HEK293 (cell line): ENCODE measurements at regions not wholly inside any gene's neighbourhood (a gene's known extent, or its start where the extent isn't known, plus 50 kb on each side); places are given as distances from the start of the nearest gene placed in this dataset.

Experiments used
- CTCF ChIA-PET: fragments of 350-600 bp; formaldehyde crosslinking; extraction: SDS; loops from one replicate; lab custom pipeline; 2021; ENCODE audit warnings: antibody characterized with exemption; lab: Yijun Ruan, JAX
- POLR2A ChIA-PET: fragments of 300-600 bp; formaldehyde crosslinking; extraction: SDS; loops from one replicate; lab custom pipeline; 2020; ENCODE audit warnings: antibody characterized with exemption, inconsistent platforms; lab: Yijun Ruan, JAX
- H3K27ac ChIP-seq: fragments of 200-500 bp; sonication (Bioruptor generic); 2 replicates; pipeline ENCODE4 v1.5.1; 2014; ENCODE audit warnings: low read depth, low read length, control low read depth, inconsistent platforms; ENCODE audit errors: extremely low read depth
- H3K36me3 ChIP-seq, 2 experiments: fragments of 200-500 bp in 1 of 2; sonication (Bioruptor generic) in 1 of 2; 1 replicate in 1 of 2; 2 replicates in 1 of 2; pipeline ENCODE4 v1.5.1; 2014 to 2017; ENCODE audit warnings: inconsistent platforms in 2 of 2, low read length in 2 of 2; ENCODE audit not compliant: control insufficient read depth in 2 of 2, insufficient read depth in 1 of 2
- H3K4me1 ChIP-seq: fragments of 200-500 bp; sonication (Bioruptor generic); 2 replicates; pipeline ENCODE4 v1.5.1; 2014; ENCODE audit warnings: mild to moderate bottlenecking, low read length, inconsistent platforms; ENCODE audit not compliant: control insufficient read depth, insufficient read depth
- H3K4me3 ChIP-seq: 2 replicates; pipeline ENCODE4 v1.5.1; 2011; ENCODE audit warnings: low read depth, mild to moderate bottlenecking, control low read depth, low read length, moderate library complexity
- H3K9me3 ChIP-seq: fragments of 200-500 bp; sonication (Bioruptor generic); 2 replicates; pipeline ENCODE4 v1.5.1; 2014; ENCODE audit warnings: low read depth, low read length, inconsistent platforms; ENCODE audit not compliant: control insufficient read depth, insufficient read depth
- GFI1B ChIP-seq: fragments of 450-650 bp; formaldehyde crosslinking; IDR thresholded peaks from 2 replicates; pipeline ENCODE4 v1.5.1; 2016; ENCODE audit warnings: missing biosample characterization, missing genetic modification characterization
- KLF10 ChIP-seq: fragments of 450-650 bp; IDR thresholded peaks from 2 replicates; pipeline ENCODE4 v1.5.1; 2018; ENCODE audit warnings: missing biosample characterization, mild to moderate bottlenecking, missing genetic modification characterization
- KLF16 ChIP-seq: fragments of 450-650 bp; formaldehyde crosslinking; IDR thresholded peaks from 2 replicates; pipeline ENCODE4 v1.5.1; 2017; ENCODE audit warnings: missing biosample characterization, missing genetic modification characterization
- MYNN ChIP-seq: fragments of 450-650 bp; formaldehyde crosslinking; IDR thresholded peaks from 2 replicates; pipeline ENCODE4 v1.5.1; 2016; ENCODE audit warnings: missing biosample characterization, missing genetic modification characterization, borderline replicate concordance
- RBAK ChIP-seq: fragments of 450-650 bp; formaldehyde crosslinking; IDR thresholded peaks from 2 replicates; pipeline ENCODE4 v1.5.1; 2016; ENCODE audit warnings: missing biosample characterization, missing genetic modification characterization
- REPIN1 ChIP-seq: fragments of 450-650 bp; formaldehyde crosslinking; IDR thresholded peaks from 2 replicates; pipeline ENCODE4 v1.5.1; 2017; ENCODE audit warnings: missing biosample characterization, missing genetic modification characterization, low read depth
- SCRT2 ChIP-seq: fragments of 450-650 bp; formaldehyde crosslinking; IDR thresholded peaks from 2 replicates; pipeline ENCODE4 v1.5.1; 2016; ENCODE audit warnings: missing biosample characterization, missing genetic modification characterization
- SP7 ChIP-seq: fragments of 450-650 bp; formaldehyde crosslinking; IDR thresholded peaks from 2 replicates; pipeline ENCODE4 v1.5.1; 2016; ENCODE audit warnings: missing biosample characterization, missing genetic modification characterization
- TRIM28 ChIP-seq: IDR thresholded peaks from 2 replicates; pipeline ENCODE4 v1.6.1; 2011; ENCODE audit warnings: low read length, control low read depth, borderline replicate concordance
- YY2 ChIP-seq: fragments of 450-650 bp; formaldehyde crosslinking; IDR thresholded peaks from 2 replicates; pipeline ENCODE4 v1.5.1; 2016; ENCODE audit warnings: missing biosample characterization, missing genetic modification characterization
- ZBTB48 ChIP-seq: fragments of 450-650 bp; formaldehyde crosslinking; IDR thresholded peaks from 2 replicates; pipeline ENCODE4 v1.5.1; 2016; ENCODE audit warnings: missing biosample characterization, missing genetic modification characterization
- ZNF19 ChIP-seq: fragments of 450-650 bp; formaldehyde crosslinking; IDR thresholded peaks from 2 replicates; pipeline ENCODE4; 2016; ENCODE audit warnings: missing biosample characterization, missing genetic modification characterization, low read depth
- ZNF2 ChIP-seq: fragments of 450-650 bp; formaldehyde crosslinking; IDR thresholded peaks from 2 replicates; pipeline ENCODE4 v1.5.1; 2016; ENCODE audit warnings: missing biosample characterization, missing genetic modification characterization
- ZNF221 ChIP-seq: fragments of 450-650 bp; formaldehyde crosslinking; IDR thresholded peaks from 2 replicates; pipeline ENCODE4 v1.5.1; 2017; ENCODE audit warnings: missing biosample characterization, missing genetic modification characterization, borderline replicate concordance
- ZNF362 ChIP-seq: fragments of 450-650 bp; formaldehyde crosslinking; IDR thresholded peaks from 2 replicates; pipeline ENCODE4 v1.5.1; 2016; ENCODE audit warnings: missing biosample characterization, missing genetic modification characterization
- ZNF473 ChIP-seq: fragments of 450-650 bp; formaldehyde crosslinking; IDR thresholded peaks from 2 replicates; pipeline ENCODE4 v1.5.1; 2017; ENCODE audit warnings: missing biosample characterization, missing genetic modification characterization
- ZNF501 ChIP-seq: fragments of 450-650 bp; formaldehyde crosslinking; IDR thresholded peaks from 2 replicates; pipeline ENCODE4 v1.5.1; 2016; ENCODE audit warnings: missing biosample characterization, missing genetic modification characterization
- ZNF510 ChIP-seq: fragments of 450-650 bp; formaldehyde crosslinking; IDR thresholded peaks from 2 replicates; pipeline ENCODE4 v1.5.1; 2018; ENCODE audit warnings: mild to moderate bottlenecking, missing genetic modification characterization, missing biosample characterization; ENCODE audit not compliant: insufficient replicate concordance
- ZNF555 ChIP-seq: fragments of 450-650 bp; formaldehyde crosslinking; conservative IDR thresholded peaks from 2 replicates; pipeline ENCODE4 v1.5.1; 2017; ENCODE audit warnings: missing biosample characterization, mild to moderate bottlenecking, missing genetic modification characterization, inconsistent platforms
- ZNF610 ChIP-seq: fragments of 450-650 bp; formaldehyde crosslinking; IDR thresholded peaks from 2 replicates; pipeline ENCODE4 v1.5.1; 2016; ENCODE audit warnings: missing biosample characterization, missing genetic modification characterization, borderline replicate concordance
- ZNF664 ChIP-seq: fragments of 450-650 bp; formaldehyde crosslinking; IDR thresholded peaks from 2 replicates; pipeline ENCODE4 v1.5.1; 2016; ENCODE audit warnings: missing biosample characterization, missing genetic modification characterization
- ZNF670 ChIP-seq: fragments of 450-650 bp; formaldehyde crosslinking; IDR thresholded peaks from 2 replicates; pipeline ENCODE4 v1.5.1; 2016; ENCODE audit warnings: missing biosample characterization, missing genetic modification characterization, low read depth
- ZNF677 ChIP-seq: fragments of 450-650 bp; IDR thresholded peaks from 2 replicates; pipeline ENCODE4 v1.5.0; 2018; ENCODE audit warnings: missing biosample characterization, mild to moderate bottlenecking, missing genetic modification characterization, moderate library complexity
- ZNF701 ChIP-seq: fragments of 450-650 bp; formaldehyde crosslinking; IDR thresholded peaks from 2 replicates; pipeline ENCODE4 v1.5.1; 2016; ENCODE audit warnings: missing biosample characterization, missing genetic modification characterization
- ZNF785 ChIP-seq: fragments of 450-650 bp; formaldehyde crosslinking; IDR thresholded peaks from 2 replicates; pipeline ENCODE4 v1.5.1; 2016; ENCODE audit warnings: missing biosample characterization, missing genetic modification characterization
- ZNF843 ChIP-seq: fragments of 450-650 bp; formaldehyde crosslinking; IDR thresholded peaks from 2 replicates; pipeline ENCODE4 v1.5.1; 2016; ENCODE audit warnings: missing biosample characterization, missing genetic modification characterization
- TF ChIP-seq, protein P1 (sequence below): fragments of 450-650 bp; formaldehyde crosslinking; optimal IDR thresholded peaks from 2 replicates; pipeline ENCODE3; 2016; ENCODE audit warnings: missing biosample characterization, mild to moderate bottlenecking, missing genetic modification characterization
- TF ChIP-seq, protein P2 (sequence below): fragments of 450-650 bp; formaldehyde crosslinking; IDR thresholded peaks from 2 replicates; pipeline ENCODE4 v1.5.1; 2016; ENCODE audit warnings: missing biosample characterization, missing genetic modification characterization
- TF ChIP-seq, protein P3 (sequence below): fragments of 450-650 bp; formaldehyde crosslinking; IDR thresholded peaks from 2 replicates; pipeline ENCODE4 v1.5.1; 2016; ENCODE audit warnings: missing biosample characterization, missing genetic modification characterization
- TF ChIP-seq, protein P4 (sequence below): fragments of 450-650 bp; formaldehyde crosslinking; IDR thresholded peaks from 2 replicates; pipeline ENCODE4 v1.5.1; 2016; ENCODE audit warnings: missing biosample characterization, missing genetic modification characterization

DNA sequence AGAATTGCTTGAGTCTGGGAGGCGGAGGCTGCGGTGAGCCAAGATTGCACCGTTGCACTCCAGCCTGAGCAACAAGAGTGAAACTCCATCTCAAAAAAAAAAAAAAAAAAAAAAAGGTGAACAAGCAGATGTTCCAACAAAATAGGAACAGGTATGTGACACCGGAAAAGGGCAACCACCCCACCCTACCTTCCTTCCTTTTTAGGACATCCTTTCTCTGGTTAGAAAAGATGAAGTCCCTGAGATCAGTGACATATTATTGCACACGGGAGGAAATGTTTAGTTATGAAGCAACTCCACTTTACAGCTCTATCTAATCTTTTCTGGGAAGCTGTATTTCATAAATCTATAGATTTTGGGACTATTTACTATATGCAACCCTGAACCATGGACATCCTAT, 114.2 kb upstream of the MON1B start:
- Histone ChIP-seq H3K9me3 (no peaks in the 10 kb centered on the region), H3K36me3 (no peaks in the 10 kb centered on the region), H3K4me3 (no peak overlapping the region), H3K27ac (no peak overlapping the region), H3K4me1 (no peaks in the 10 kb centered on the region)
- TF ChIP-seq ZBTB48 (tag by site-specific recombination) (no peak), ZNF701 (tag by site-specific recombination) (no peak), ZNF362 (tag by site-specific recombination) (no peak), MYNN (tag by site-specific recombination) (no peak), ZNF2 (tag by site-specific recombination) (no peak), ZNF501 (no peak), GFI1B (tag by site-specific recombination) (no peak), TRIM28 (no peak)
- TF ChIP-seq, protein P1, sequence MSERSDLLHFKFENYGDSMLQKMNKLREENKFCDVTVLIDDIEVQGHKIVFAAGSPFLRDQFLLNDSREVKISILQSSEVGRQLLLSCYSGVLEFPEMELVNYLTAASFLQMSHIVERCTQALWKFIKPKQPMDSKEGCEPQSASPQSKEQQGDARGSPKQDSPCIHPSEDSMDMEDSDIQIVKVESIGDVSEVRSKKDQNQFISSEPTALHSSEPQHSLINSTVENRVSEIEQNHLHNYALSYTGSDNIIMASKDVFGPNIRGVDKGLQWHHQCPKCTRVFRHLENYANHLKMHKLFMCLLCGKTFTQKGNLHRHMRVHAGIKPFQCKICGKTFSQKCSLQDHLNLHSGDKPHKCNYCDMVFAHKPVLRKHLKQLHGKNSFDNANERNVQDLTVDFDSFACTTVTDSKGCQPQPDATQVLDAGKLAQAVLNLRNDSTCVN (tag by site-specific recombination) = no peak
- TF ChIP-seq, protein P2, sequence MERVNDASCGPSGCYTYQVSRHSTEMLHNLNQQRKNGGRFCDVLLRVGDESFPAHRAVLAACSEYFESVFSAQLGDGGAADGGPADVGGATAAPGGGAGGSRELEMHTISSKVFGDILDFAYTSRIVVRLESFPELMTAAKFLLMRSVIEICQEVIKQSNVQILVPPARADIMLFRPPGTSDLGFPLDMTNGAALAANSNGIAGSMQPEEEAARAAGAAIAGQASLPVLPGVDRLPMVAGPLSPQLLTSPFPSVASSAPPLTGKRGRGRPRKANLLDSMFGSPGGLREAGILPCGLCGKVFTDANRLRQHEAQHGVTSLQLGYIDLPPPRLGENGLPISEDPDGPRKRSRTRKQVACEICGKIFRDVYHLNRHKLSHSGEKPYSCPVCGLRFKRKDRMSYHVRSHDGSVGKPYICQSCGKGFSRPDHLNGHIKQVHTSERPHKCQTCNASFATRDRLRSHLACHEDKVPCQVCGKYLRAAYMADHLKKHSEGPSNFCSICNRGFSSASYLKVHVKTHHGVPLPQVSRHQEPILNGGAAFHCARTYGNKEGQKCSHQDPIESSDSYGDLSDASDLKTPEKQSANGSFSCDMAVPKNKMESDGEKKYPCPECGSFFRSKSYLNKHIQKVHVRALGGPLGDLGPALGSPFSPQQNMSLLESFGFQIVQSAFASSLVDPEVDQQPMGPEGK (tag by site-specific recombination) = no peak
- TF ChIP-seq, protein P3, sequence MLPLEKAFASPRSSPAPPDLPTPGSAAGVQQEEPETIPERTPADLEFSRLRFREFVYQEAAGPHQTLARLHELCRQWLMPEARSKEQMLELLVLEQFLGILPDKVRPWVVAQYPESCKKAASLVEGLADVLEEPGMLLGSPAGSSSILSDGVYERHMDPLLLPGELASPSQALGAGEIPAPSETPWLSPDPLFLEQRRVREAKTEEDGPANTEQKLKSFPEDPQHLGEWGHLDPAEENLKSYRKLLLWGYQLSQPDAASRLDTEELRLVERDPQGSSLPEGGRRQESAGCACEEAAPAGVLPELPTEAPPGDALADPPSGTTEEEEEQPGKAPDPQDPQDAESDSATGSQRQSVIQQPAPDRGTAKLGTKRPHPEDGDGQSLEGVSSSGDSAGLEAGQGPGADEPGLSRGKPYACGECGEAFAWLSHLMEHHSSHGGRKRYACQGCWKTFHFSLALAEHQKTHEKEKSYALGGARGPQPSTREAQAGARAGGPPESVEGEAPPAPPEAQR (tag by site-specific recombination) = no peak
- TF ChIP-seq, protein P4, sequence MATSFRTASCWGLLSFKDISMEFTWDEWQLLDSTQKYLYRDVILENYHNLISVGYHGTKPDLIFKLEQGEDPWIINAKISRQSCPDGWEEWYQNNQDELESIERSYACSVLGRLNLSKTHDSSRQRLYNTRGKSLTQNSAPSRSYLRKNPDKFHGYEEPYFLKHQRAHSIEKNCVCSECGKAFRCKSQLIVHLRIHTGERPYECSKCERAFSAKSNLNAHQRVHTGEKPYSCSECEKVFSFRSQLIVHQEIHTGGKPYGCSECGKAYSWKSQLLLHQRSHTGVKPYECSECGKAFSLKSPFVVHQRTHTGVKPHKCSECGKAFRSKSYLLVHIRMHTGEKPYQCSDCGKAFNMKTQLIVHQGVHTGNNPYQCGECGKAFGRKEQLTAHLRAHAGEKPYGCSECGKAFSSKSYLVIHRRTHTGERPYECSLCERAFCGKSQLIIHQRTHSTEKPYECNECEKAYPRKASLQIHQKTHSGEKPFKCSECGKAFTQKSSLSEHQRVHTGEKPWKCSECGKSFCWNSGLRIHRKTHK (tag by site-specific recombination) = no peak
- ChIA-PET POLR2A (interaction anchor here (0.7 kb wide), 1 partner anchor 1701 kb away, joined by 5 read pairs; no protein-coding TSS in a partner anchor), CTCF (interaction anchor here (0.5 kb wide), 1 partner anchor 11 kb away, joined by 3 read pairs; no protein-coding TSS in a partner anchor)

GRCh38 chr16:77077256-77077922, 113.6 kb upstream of the MON1B start:
- Histone ChIP-seq H3K4me3 (no peak overlapping the region), H3K9me3 (no peaks in the 10 kb centered on the region), H3K4me1 (no peaks in the 10 kb centered on the region), H3K27ac (no peak overlapping the region), H3K36me3 (no peaks in the 10 kb centered on the region)
- ChIA-PET POLR2A (no interaction called here), CTCF (interaction anchor here (0.5 kb wide), 1 partner anchor 11 kb away, joined by 3 read pairs; no protein-coding TSS in a partner anchor)
- TF ChIP-seq KLF10 (tag by site-specific recombination) (no peak), RBAK (tag by site-specific recombination) (no peak), ZNF473 (tag by site-specific recombination) (no peak), ZNF510 (no peak), KLF16 (tag by site-specific recombination) (no peak), ZNF610 (no peak), SP7 (tag by site-specific recombination) (no peak), ZNF221 (tag by site-specific recombination) (no peak), ZNF555 (tag by site-specific recombination) (no peak), SCRT2 (tag by site-specific recombination) (no peak), ZNF843 (no peak), ZNF670 (tag by site-specific recombination) (no peak), ZNF19 (tag by site-specific recombination) (no peak), ZNF677 (no peak), ZNF664 (tag by site-specific recombination) (no peak), ZNF785 (tag by site-specific recombination) (no peak), YY2 (no peak), REPIN1 (tag by site-specific recombination) (no peak)
